Activated CD4-positive, alpha-beta T cell treated with anti-CD3 and anti-CD28 coated beads for 48 hours (primary cell): ENCODE measurements at regions not wholly inside any gene's neighbourhood (a gene's known extent, or its start where the extent isn't known, plus 50 kb on each side); places are given as distances from the start of the nearest gene placed in this dataset.
A peak's percentile ranks its signal among the peaks of the same experiment; 100 is the strongest.
"Not testable (repeated sequence)": the region's sequence is repeated elsewhere in the genome, so short reads cannot be mapped to it uniquely, and the experiment has no call there.

Source experiments
- DNase-seq: peaks from one replicate; pipeline ENCODE4 v3.0.0-alpha.2; 2020

GRCh38 chr2:66171530-66171929 lies 263.4 kb upstream of the MEIS1 start:
- DNase-seq: no peak

GRCh38 chr2:66170744-66171330 lies 264.1 kb upstream of the MEIS1 start:
- no peak for DNase-seq

GRCh38 chr2:66169076-66169475 lies 265.8 kb upstream of the MEIS1 start:
- no peak for DNase-seq

GRCh38 chr2:66164470-66164869 lies 270.5 kb upstream of the MEIS1 start:
- peak; percentile 5 for DNase-seq

- no peak for DNase-seq
Measured at GRCh38 chr2:66156171-66156570, 278.8 kb upstream of the MEIS1 start.

GRCh38 chr2:66153941-66154340 lies 281.0 kb upstream of the MEIS1 start:
- no peak for DNase-seq

GRCh38 chr2:66145490-66145889 lies 289.4 kb upstream of the MEIS1 start:
- no peak for DNase-seq

GRCh38 chr2:66144324-66144723 lies 290.6 kb upstream of the MEIS1 start:
- DNase-seq: not testable (repeated sequence)

- no peak for DNase-seq
Measured at GRCh38 chr2:66137606-66138130, 297.3 kb upstream of the MEIS1 start.

- no peak for DNase-seq
Measured at GRCh38 chr2:66134138-66134701, 300.7 kb upstream of the MEIS1 start.

- no peak for DNase-seq
Measured at GRCh38 chr2:66127656-66128055, 307.3 kb upstream of the MEIS1 start.

GRCh38 chr2:66127061-66127460 lies 307.9 kb upstream of the MEIS1 start:
- DNase-seq: no peak

- DNase-seq: no peak
Measured at GRCh38 chr2:66125951-66126350, 309.0 kb upstream of the MEIS1 start.

- DNase-seq: no peak
Measured at GRCh38 chr2:66122516-66122915, 312.4 kb upstream of the MEIS1 start.

- DNase-seq: no peak
Measured at GRCh38 chr2:66121946-66122345, 313.0 kb upstream of the MEIS1 start.

- DNase-seq: no peak
Measured at GRCh38 chr2:66113988-66114625, 320.8 kb upstream of the MEIS1 start.

- DNase-seq: no peak
Measured at GRCh38 chr2:66111706-66112105, 323.2 kb upstream of the MEIS1 start.

GRCh38 chr2:66110608-66111007 lies 324.3 kb upstream of the MEIS1 start:
- no peak for DNase-seq

GRCh38 chr2:66110086-66110485 lies 324.8 kb upstream of the MEIS1 start:
- DNase-seq: no peak

GRCh38 chr2:66109419-66109818 lies 325.5 kb upstream of the MEIS1 start:
- DNase-seq: no peak

- DNase-seq: no peak
Measured at GRCh38 chr2:66105066-66105753, 329.7 kb upstream of the MEIS1 start.

- no peak for DNase-seq
Measured at GRCh38 chr2:66103581-66103980, 331.3 kb upstream of the MEIS1 start.

- DNase-seq: no peak
Measured at GRCh38 chr2:66101206-66101605, 333.7 kb upstream of the MEIS1 start.

- no peak for DNase-seq
Measured at GRCh38 chr2:66095820-66096345, 339.0 kb upstream of the MEIS1 start.
